NCI-H2196 treated with DMSO at 0.1 percent for 48 hours (cell line): ENCODE measurements at regions not wholly inside any gene's neighbourhood (a gene's known extent, or its start where the extent isn't known, plus 50 kb on each side); places are given as distances from the start of the nearest gene placed in this dataset.
"Not testable (repeated sequence)": the region's sequence is repeated elsewhere in the genome, so short reads cannot be mapped to it uniquely, and the experiment has no call there.

ENCODE experiments used
- DNase-seq: peaks from one replicate; lab custom pipeline; 2025; ENCODE audit not compliant: unreplicated experiment; lab: John Stamatoyannopoulos, UW

GRCh38 chr3:161894657-161895056, 398.0 kb downstream of the OTOL1 start:
- no peak for DNase-seq

GRCh38 chr3:161905520-161906132, 409.0 kb downstream of the OTOL1 start:
- DNase-seq: no peak

GRCh38 chr3:161913786-161914389, 417.3 kb downstream of the OTOL1 start:
- no peak for DNase-seq

- no peak for DNase-seq
Observed at GRCh38 chr3:161914703-161915417, 418.3 kb downstream of the OTOL1 start.

GRCh38 chr3:161915418-161915750, 418.8 kb downstream of the OTOL1 start:
- no peak for DNase-seq

GRCh38 chr3:161920196-161920595, 423.6 kb downstream of the OTOL1 start:
- no peak for DNase-seq

- no peak for DNase-seq
Observed at GRCh38 chr3:161925749-161926360, 429.2 kb downstream of the OTOL1 start.

GRCh38 chr3:161927131-161927530, 430.5 kb downstream of the OTOL1 start:
- DNase-seq: no peak

- no peak for DNase-seq
Observed at GRCh38 chr3:161939918-161940620, 443.5 kb downstream of the OTOL1 start.

GRCh38 chr3:161940621-161940965, 444.0 kb downstream of the OTOL1 start:
- no peak for DNase-seq

- no peak for DNase-seq
Observed at GRCh38 chr3:161941891-161942290, 445.3 kb downstream of the OTOL1 start.

- DNase-seq: not testable (repeated sequence)
Observed at GRCh38 chr3:161943801-161944345, 447.3 kb downstream of the OTOL1 start.

GRCh38 chr3:161946443-161946960, 449.9 kb downstream of the OTOL1 start:
- no peak for DNase-seq

- no peak for DNase-seq
Observed at GRCh38 chr3:161950318-161950868, 453.8 kb downstream of the OTOL1 start.

- DNase-seq: no peak
Observed at GRCh38 chr3:161957467-161957866, 460.9 kb downstream of the OTOL1 start.

- DNase-seq: no peak
Observed at GRCh38 chr3:161964857-161965256, 468.2 kb downstream of the OTOL1 start.

GRCh38 chr3:161969867-161970266, 473.3 kb downstream of the OTOL1 start:
- no peak for DNase-seq

GRCh38 chr3:161975201-161975600, 478.6 kb downstream of the OTOL1 start:
- DNase-seq: no peak

GRCh38 chr3:161977063-161977462, 480.5 kb downstream of the OTOL1 start:
- DNase-seq: no peak

GRCh38 chr3:161977850-161978249, 481.2 kb downstream of the OTOL1 start:
- DNase-seq: no peak

- DNase-seq: no peak
Observed at GRCh38 chr3:161987933-161988332, 491.3 kb downstream of the OTOL1 start.
